ENCODE measurements at regions not wholly inside any gene's neighbourhood (a gene's known extent, or its start where the extent isn't known, plus 50 kb on each side); places are given as distances from the start of the nearest gene placed in this dataset.

DNA sequence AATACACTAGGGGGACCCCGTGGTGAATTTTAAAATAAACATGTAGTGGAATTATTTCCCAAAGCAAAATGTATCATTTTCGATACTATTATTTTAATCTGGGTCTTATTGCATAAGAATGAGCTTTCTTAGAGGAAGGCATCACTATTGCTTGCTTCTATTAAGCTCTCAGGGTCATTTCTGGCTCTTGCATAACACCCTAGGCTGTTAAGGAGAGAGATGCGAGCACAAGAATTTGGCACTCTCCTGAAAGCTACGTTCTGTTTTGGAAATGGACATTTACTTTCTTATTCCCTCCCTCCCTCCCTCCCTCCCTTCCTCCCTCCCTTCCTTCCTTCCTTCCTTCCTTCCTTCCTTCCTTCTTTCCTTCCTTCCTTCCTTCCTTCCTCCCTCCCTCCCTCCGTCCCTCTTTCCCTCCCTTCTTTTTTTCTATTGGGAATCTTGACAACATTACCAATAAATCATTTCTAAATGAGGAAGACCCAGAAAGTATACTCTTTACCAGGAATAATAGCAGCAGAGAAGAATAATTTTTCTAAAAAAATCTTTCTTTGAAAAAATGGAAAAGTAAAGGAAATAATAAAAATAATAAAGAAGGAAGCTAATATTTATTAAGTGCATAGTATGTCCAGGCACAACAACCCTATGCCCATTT, 83.6 kb upstream of the BDNF start:
- Histone ChIP-seq H3K27ac (no peak overlapping the region), H3K4me3 (no peak overlapping the region), H3K4me1 (no peaks in the 10 kb centered on the region), H3K36me3 (ENCODE audit: insufficient read depth in 1 of 2, low read depth in 1 of 2) (no peaks in the 10 kb centered on the region), H3K27me3 (ENCODE audit: insufficient read depth in 3 of 3, low read length in 2 of 3) (peaks cover 0 to 4% (median 0%) of the 10 kb centered on the region in 3 donors), H3K9me3 (no peaks in the 10 kb centered on the region)
- no peak for DNase-seq
- ATAC-seq, result no peak
- TF ChIP-seq, protein P1, sequence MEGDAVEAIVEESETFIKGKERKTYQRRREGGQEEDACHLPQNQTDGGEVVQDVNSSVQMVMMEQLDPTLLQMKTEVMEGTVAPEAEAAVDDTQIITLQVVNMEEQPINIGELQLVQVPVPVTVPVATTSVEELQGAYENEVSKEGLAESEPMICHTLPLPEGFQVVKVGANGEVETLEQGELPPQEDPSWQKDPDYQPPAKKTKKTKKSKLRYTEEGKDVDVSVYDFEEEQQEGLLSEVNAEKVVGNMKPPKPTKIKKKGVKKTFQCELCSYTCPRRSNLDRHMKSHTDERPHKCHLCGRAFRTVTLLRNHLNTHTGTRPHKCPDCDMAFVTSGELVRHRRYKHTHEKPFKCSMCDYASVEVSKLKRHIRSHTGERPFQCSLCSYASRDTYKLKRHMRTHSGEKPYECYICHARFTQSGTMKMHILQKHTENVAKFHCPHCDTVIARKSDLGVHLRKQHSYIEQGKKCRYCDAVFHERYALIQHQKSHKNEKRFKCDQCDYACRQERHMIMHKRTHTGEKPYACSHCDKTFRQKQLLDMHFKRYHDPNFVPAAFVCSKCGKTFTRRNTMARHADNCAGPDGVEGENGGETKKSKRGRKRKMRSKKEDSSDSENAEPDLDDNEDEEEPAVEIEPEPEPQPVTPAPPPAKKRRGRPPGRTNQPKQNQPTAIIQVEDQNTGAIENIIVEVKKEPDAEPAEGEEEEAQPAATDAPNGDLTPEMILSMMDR (IDR thresholded peaks at IDR 0.05), result no peak
- 63 to 70% (median 69%) methylated on average over 4 of the region's 5 CpGs for WGBS, 3 donors
- intact Hi-C loops (cut with DNase I), result no loop called here

- intact Hi-C loops (cut with DNase I), result no loop called here
- H3K4me3 ChIP-seq, result no peak overlapping the region
- TF ChIP-seq, protein P1 (IDR thresholded peaks at IDR 0.05), result no peak
- H3K27me3 ChIP-seq (ENCODE audit: insufficient read depth in 3 of 3, low read length in 2 of 3), result no peaks in the 10 kb centered on the region
- no peaks in the 10 kb centered on the region for H3K36me3 ChIP-seq (ENCODE audit: insufficient read depth in 1 of 2, low read depth in 1 of 2)
- H3K4me1 ChIP-seq, result no peaks in the 10 kb centered on the region
- WGBS, 3 donors, result 52 to 76% (median 69%) methylated on average over 3 of the region's 3 CpGs
- ATAC-seq (no peak), DNase-seq (no peak)
- no peak overlapping the region for H3K27ac ChIP-seq
- no peaks in the 10 kb centered on the region for H3K9me3 ChIP-seq
Measured at GRCh38 chr11:27777033-27777432, 76.8 kb upstream of the BDNF start.

DNA sequence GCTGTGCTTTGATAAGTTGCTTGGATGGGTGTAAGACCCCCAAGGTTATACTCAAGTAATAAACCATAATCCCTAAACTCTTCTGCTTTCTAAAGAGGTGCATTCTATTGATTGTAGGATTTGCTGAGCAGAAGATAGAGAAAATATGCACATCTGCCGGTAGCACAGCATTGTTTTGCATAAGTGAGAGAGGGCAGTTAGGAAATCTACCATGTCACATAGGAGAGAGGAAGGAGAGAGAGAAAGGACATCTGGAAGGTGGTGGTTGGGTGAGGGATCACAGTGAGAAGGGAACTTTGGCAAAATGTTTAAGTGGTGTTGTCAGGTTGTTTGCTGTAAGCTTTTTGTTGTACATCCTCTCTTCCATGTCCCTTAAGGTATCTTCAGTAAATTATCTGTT, 73.6 kb upstream of the BDNF start:
- no peaks in the 10 kb centered on the region for H3K27me3 ChIP-seq (ENCODE audit: insufficient read depth in 3 of 3, low read length in 2 of 3)

DNA sequence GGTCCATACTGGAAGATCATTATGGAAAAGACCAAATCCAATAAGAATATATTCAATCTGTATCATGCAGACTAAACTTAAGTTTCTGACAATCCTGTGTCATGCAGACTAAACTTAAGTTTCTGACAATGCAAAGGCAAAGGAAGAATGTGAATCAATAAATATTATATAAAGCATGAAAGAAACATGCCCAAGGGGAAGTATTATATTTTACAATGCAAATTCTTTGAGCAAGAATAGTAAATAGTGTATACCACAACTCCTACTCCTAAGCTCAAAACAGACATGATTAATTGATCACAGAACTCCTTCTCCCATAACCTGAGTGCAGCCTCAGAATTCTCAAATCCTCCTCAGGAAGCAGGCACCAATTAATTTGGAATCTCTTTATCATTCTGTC, 71.3 kb upstream of the BDNF start:
- TF ChIP-seq, protein P1 (IDR thresholded peaks at IDR 0.05), result no peak
- Histone ChIP-seq H3K4me3 (no peak overlapping the region), H3K9me3 (no peaks in the 10 kb centered on the region), H3K27ac (no peak overlapping the region), H3K27me3 (ENCODE audit: insufficient read depth in 3 of 3, low read length in 2 of 3) (no peaks in the 10 kb centered on the region), H3K4me1 (no peaks in the 10 kb centered on the region), H3K36me3 (ENCODE audit: insufficient read depth in 1 of 2, low read depth in 1 of 2) (no peaks in the 10 kb centered on the region)
- DNase-seq (no peak), ATAC-seq (no peak)
- intact Hi-C loops (cut with DNase I), result no loop called here

More for the DNA sequence above, 73.6 kb upstream of the BDNF start:
- intact Hi-C loops (cut with DNase I), result no loop called here
- 62 to 80% (median 74%) methylated on average over 1 of the region's 1 CpG for WGBS, 3 donors
- no peaks in the 10 kb centered on the region for H3K9me3 ChIP-seq
- H3K4me1 ChIP-seq, result no peaks in the 10 kb centered on the region
- no peaks in the 10 kb centered on the region for H3K36me3 ChIP-seq (ENCODE audit: insufficient read depth in 1 of 2, low read depth in 1 of 2)
- no peak overlapping the region for H3K27ac ChIP-seq
- no peak overlapping the region for H3K4me3 ChIP-seq
- ATAC-seq, result no peak
- DNase-seq, result no peak
- TF ChIP-seq, protein P1 (IDR thresholded peaks at IDR 0.05), result no peak

- H3K9me3 ChIP-seq, result no peaks in the 10 kb centered on the region
- TF ChIP-seq, protein P1 (IDR thresholded peaks at IDR 0.05), result no peak
- H3K27ac ChIP-seq, result no peak overlapping the region
- 62 to 65% (median 64%) methylated on average over 4 of the region's 4 CpGs for WGBS, 3 donors
- no peaks in the 10 kb centered on the region for H3K36me3 ChIP-seq (ENCODE audit: insufficient read depth in 1 of 2, low read depth in 1 of 2)
- H3K27me3 ChIP-seq (ENCODE audit: insufficient read depth in 3 of 3, low read length in 2 of 3), result no peaks in the 10 kb centered on the region
- ATAC-seq, result no peak
- H3K4me1 ChIP-seq, result no peaks in the 10 kb centered on the region
- H3K4me3 ChIP-seq, result no peak overlapping the region
- DNase-seq, result no peak
- intact Hi-C loops (cut with DNase I), result no loop called here
Measured at GRCh38 chr11:27770576-27770975, 70.3 kb upstream of the BDNF start.

Data from psoas muscle (tissue), 7 donors.